ENCODE measurements at regions not wholly inside any gene's neighbourhood (a gene's known extent, or its start where the extent isn't known, plus 50 kb on each side); places are given as distances from the start of the nearest gene placed in this dataset.

- DNase-seq = no peak
- ATAC-seq = no peak
- Mint-ChIP-seq H3K9me3 (no peaks in the 10 kb centered on the region), H3K27me3 (no peaks in the 10 kb centered on the region), H3K4me3 (no peak overlapping the region), H3K4me1 (no peaks in the 10 kb centered on the region), H3K27ac (no peak overlapping the region)
These were observed 290.4 kb upstream of the HSF2 start for GRCh38 chr6:122109075-122109474.

GRCh38 chr6:122114717-122115116, 284.7 kb upstream of the HSF2 start:
- Mint-ChIP-seq H3K27me3 (no peaks in the 10 kb centered on the region), H3K27ac (no peak overlapping the region), H3K4me1 (no peaks in the 10 kb centered on the region), H3K9me3 (no peaks in the 10 kb centered on the region), H3K4me3 (no peak overlapping the region)
- DNase-seq (no peak), ATAC-seq (no peak)

DNA sequence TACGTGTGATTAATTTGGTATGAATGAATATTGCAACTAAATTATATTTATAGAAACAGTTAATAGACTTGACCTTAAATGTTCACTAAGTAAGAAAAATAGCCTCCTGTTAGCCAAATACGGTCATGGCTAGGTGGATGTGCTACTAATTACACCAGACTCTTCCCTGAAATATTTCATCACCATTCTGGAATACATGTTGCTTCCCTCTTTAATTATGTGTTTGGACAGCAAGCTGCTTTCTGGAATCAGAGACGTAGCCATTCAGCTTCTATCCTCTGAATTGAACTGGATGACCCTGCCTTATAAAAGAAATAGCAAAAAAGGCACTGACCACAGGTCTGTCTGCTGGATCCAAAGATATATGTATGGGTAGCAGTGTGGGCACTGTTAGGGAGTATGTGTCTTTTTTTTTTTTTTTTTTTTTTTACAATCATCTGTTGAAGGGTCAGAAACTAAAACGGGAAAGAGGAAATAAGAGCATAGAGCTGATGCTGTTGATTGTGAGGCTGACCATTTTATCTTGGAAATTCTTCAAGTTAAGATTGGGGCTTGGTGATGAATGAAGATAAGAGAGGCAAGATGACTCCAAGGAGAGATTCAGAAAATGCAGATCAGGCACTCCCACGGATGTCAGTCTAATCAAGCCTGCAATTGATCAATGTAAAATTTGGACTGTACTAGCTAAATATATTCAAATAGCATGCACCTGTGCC, 283.2 kb upstream of the HSF2 start:
- no peak for ATAC-seq
- H3K4me3 Mint-ChIP-seq = no peak overlapping the region
- no peaks in the 10 kb centered on the region for H3K9me3 Mint-ChIP-seq
- no peak for DNase-seq
- H3K27me3 Mint-ChIP-seq = no peaks in the 10 kb centered on the region
- no peak overlapping the region for H3K27ac Mint-ChIP-seq
- no peaks in the 10 kb centered on the region for H3K4me1 Mint-ChIP-seq

DNA sequence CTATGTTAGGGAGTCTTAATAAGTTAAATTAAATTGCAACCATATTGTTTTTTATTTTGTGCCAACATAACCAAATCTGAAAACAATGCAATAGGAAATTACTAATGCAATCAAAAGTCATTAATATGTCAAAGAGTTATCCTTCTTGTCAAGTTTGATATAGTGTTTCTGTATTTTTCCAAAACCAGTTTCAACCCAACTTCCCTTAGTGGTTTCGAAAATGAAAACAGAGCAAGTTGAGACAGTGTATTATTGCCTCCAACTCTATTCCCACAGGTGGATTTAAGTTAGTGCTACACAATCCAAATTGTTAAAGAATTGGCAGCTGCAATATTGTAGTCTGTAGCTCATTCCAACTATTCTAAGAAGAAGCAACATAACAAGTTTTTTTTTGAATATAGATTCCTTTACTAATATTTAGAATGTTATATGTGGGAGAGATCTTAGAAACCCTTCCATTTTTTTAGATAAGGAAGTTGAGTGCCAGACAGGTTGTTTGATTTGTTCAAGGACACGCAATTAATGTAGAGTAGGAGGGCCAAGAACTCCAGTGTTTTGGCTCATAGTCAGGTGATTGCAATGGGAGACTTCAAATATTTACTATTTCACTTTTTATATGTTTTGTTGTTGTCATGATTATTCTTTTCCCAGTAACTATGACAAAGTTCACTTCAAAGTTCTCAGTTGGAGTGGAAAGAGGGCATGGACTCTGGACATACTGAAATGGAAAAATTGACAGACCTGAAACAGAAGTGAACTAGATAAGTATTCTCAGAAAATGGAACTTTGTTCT, 282.4 kb upstream of the HSF2 start:
- H3K4me3 Mint-ChIP-seq = no peak overlapping the region
- ATAC-seq (no peak), DNase-seq (no peak)
- no peaks in the 10 kb centered on the region for H3K4me1 Mint-ChIP-seq
- no peaks in the 10 kb centered on the region for H3K27me3 Mint-ChIP-seq
- H3K9me3 Mint-ChIP-seq = no peaks in the 10 kb centered on the region
- no peak overlapping the region for H3K27ac Mint-ChIP-seq

GRCh38 chr6:122118945-122119506, 280.4 kb upstream of the HSF2 start:
- no peaks in the 10 kb centered on the region for H3K27me3 Mint-ChIP-seq
- H3K4me3 Mint-ChIP-seq = no peak overlapping the region
- no peak for ATAC-seq
- no peaks in the 10 kb centered on the region for H3K9me3 Mint-ChIP-seq
- H3K27ac Mint-ChIP-seq = no peak overlapping the region
- no peaks in the 10 kb centered on the region for H3K4me1 Mint-ChIP-seq
- DNase-seq = no peak

- Mint-ChIP-seq H3K4me3 (no peak overlapping the region), H3K9me3 (no peaks in the 10 kb centered on the region), H3K27me3 (no peaks in the 10 kb centered on the region), H3K4me1 (no peaks in the 10 kb centered on the region), H3K27ac (no peak overlapping the region)
- DNase-seq = no peak
- ATAC-seq = no peak
These were observed 277.2 kb upstream of the HSF2 start for GRCh38 chr6:122122202-122122601.

DNA sequence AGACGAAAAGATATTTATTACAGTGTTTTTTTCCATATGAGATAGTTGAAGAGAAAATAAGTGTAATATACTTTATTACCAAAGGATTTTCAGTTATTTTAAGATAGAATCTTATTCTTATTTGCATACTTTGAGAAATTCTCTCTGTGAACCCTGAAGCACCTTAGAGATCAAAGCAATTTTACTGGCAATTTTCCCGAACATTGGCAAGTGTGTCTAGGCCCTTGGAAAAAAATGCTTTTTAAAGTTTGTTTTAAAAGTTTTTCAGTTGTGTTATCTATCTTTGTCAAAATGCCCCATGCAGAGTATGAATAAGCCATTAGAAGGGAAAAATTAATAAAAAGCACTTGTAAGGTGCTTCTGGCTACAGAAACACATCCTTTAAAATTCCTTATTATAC, 276.8 kb upstream of the HSF2 start:
- Mint-ChIP-seq H3K9me3 (no peaks in the 10 kb centered on the region), H3K4me1 (no peaks in the 10 kb centered on the region), H3K27ac (no peak overlapping the region), H3K27me3 (no peaks in the 10 kb centered on the region), H3K4me3 (no peak overlapping the region)
- no peak for DNase-seq
- no peak for ATAC-seq

- no peak for DNase-seq
- no peak for ATAC-seq
- Mint-ChIP-seq H3K27me3 (no peaks in the 10 kb centered on the region), H3K4me3 (no peak overlapping the region), H3K9me3 (no peaks in the 10 kb centered on the region), H3K27ac (no peak overlapping the region), H3K4me1 (no peaks in the 10 kb centered on the region)
These were observed 274.5 kb upstream of the HSF2 start for GRCh38 chr6:122124908-122125307.

DNA sequence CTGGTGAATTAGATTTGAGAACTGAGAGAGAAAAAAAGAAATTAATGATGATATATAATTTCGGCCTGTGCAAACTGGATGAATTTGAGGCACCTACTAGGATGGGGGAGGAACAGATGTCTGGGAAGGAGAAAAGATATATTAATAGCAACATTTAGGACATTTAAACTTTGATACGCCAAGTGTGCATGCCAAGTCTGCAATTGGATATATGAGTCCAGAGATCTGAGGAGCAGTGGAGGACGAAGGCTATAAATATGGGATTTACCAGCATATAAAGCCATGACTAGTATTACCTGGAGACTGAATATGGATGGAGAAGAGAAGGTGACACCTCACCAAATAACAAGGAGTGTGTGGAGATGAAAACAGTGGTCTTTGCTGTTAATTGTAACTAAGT, 272.6 kb upstream of the HSF2 start:
- Mint-ChIP-seq H3K4me3 (no peak overlapping the region), H3K27me3 (no peaks in the 10 kb centered on the region)
- no peak for ATAC-seq

GRCh38 chr6:122128445-122128844, 271.0 kb upstream of the HSF2 start:
- no peak overlapping the region for H3K27ac Mint-ChIP-seq
- no peaks in the 10 kb centered on the region for H3K4me1 Mint-ChIP-seq
- H3K27me3 Mint-ChIP-seq = no peaks in the 10 kb centered on the region
- DNase-seq = no peak
- H3K9me3 Mint-ChIP-seq = no peaks in the 10 kb centered on the region
- no peak overlapping the region for H3K4me3 Mint-ChIP-seq
- no peak for ATAC-seq

More for the DNA sequence above, 272.6 kb upstream of the HSF2 start:
- H3K4me1 Mint-ChIP-seq = no peaks in the 10 kb centered on the region
- no peaks in the 10 kb centered on the region for H3K9me3 Mint-ChIP-seq
- no peak overlapping the region for H3K27ac Mint-ChIP-seq
- no peak for DNase-seq

DNA sequence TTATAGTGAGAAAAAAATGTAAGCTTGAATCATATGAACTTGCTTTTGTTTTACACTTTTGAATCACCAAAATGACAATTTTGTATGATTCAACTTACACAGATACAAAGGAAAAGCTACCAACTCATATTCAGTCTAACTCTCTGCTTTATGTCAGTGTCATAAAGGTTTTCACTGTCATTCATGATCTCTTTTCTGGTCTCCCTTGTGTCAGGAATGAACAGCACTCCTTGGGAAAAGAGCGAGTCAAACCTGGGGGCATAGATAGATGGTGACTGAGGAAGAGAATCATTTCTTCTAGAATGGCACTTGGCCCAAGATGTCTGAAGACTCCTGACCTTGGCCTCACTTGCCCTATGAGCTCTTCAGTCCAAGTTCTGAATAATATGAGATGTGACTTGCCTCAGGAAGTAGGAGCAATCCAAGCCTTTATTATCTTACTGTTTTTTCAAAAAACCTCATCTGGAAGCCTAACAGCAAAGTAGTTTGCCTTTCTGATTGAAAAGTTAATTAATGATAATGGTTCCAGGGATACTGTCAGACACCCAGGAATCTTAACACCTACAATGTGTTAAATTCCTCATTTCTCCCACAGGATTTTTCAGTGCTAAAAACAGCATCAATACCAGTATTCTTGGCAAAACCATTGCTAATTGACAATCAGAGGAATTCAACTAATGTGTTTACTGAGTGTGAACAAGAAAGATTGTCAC, 270.0 kb upstream of the HSF2 start:
- Mint-ChIP-seq H3K27me3 (no peaks in the 10 kb centered on the region), H3K4me3 (no peak overlapping the region), H3K9me3 (no peaks in the 10 kb centered on the region), H3K4me1 (no peaks in the 10 kb centered on the region), H3K27ac (no peak overlapping the region)
- no peak for DNase-seq
- ATAC-seq = no peak

DNA sequence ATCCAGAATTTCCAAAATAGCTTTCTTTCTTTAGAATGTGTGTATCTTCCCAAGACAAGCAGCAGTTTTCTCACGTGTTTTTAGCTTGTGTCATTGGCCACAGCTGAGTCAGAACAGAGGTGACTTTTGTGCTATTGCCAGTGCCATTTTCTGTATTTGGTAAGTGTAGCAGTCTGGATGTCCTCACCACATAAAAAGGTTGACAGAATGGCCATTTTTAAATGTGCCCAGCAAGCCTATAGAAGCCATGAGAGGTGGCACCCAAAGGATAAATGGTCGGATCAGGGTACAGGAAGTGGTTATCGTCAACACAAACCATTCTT, 269.5 kb upstream of the HSF2 start:
- H3K27me3 Mint-ChIP-seq = no peaks in the 10 kb centered on the region
- H3K4me1 Mint-ChIP-seq = no peaks in the 10 kb centered on the region
- no peaks in the 10 kb centered on the region for H3K9me3 Mint-ChIP-seq
- no peak for ATAC-seq
- DNase-seq = no peak
- no peak overlapping the region for H3K27ac Mint-ChIP-seq
- H3K4me3 Mint-ChIP-seq = no peak overlapping the region

DNA sequence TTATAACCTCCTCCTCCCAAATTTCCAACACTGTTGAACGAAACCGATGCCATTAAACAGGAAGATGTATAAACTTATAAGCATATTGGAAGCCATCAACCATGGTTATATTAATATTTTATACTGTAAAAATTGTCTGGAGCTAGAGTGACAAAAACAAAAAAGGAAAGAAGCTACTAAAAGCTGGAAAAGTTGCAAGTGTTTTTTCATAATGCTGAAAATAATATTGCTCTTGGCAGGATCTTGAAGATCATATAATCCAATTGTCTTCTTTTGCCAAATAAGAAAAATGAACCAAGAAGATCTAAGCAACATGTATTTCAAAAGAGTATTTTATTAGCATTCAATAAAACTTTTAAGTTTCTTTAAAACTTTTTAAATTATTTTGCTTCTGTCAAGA, 268.9 kb upstream of the HSF2 start:
- no peaks in the 10 kb centered on the region for H3K9me3 Mint-ChIP-seq
- H3K27me3 Mint-ChIP-seq = no peaks in the 10 kb centered on the region
- H3K4me3 Mint-ChIP-seq = no peak overlapping the region
- no peaks in the 10 kb centered on the region for H3K4me1 Mint-ChIP-seq
- no peak overlapping the region for H3K27ac Mint-ChIP-seq
- ATAC-seq = no peak
- DNase-seq = no peak

- H3K27ac Mint-ChIP-seq = no peak overlapping the region
- no peaks in the 10 kb centered on the region for H3K27me3 Mint-ChIP-seq
- H3K4me3 Mint-ChIP-seq = no peak overlapping the region
- H3K4me1 Mint-ChIP-seq = no peaks in the 10 kb centered on the region
- no peak for ATAC-seq
- H3K9me3 Mint-ChIP-seq = no peaks in the 10 kb centered on the region
- no peak for DNase-seq
These were observed 263.1 kb upstream of the HSF2 start for GRCh38 chr6:122136386-122136785.

DNA sequence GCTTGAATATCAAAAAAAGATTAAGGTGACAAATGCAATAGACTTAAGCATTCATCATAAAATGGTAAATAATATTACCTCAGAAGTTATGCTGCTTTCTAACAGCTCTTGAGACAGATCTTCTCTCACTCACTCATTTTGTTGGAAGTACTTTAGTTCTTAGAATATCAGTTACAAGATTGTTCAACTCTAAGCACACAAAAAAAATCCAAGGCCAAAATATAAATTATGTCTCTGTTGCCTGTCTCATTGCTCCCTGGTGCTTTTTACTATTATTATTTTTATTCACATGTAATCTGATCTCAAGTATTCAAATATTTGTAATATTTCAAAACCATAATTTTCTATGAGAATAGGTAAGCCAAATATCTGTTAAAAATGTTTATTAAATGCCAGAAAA, 259.4 kb upstream of the HSF2 start:
- Mint-ChIP-seq H3K4me1 (no peaks in the 10 kb centered on the region), H3K27ac (no peak overlapping the region), H3K27me3 (no peaks in the 10 kb centered on the region), H3K9me3 (no peaks in the 10 kb centered on the region), H3K4me3 (no peak overlapping the region)
- no peak for DNase-seq
- ATAC-seq = no peak

DNA sequence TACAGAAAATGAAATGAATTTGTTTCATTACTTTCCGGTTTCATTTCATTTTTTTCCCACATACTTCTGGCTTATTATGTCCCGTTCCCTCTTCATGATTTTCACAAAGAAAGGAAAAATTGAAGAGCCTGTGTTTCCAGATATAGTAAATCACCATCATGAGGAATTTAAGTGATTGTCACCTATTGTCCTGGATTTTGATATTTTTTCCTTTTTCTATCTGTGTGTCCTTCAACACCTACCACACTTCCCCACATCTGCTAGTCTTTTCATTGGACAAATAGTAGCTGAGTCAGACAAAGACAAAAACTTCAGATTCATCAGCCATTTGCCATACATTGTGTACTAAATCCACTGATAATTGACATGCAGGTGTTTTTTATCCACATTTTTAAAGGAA, 258.2 kb upstream of the HSF2 start:
- Mint-ChIP-seq H3K4me3 (no peak overlapping the region), H3K27me3 (no peaks in the 10 kb centered on the region), H3K9me3 (no peaks in the 10 kb centered on the region), H3K4me1 (no peaks in the 10 kb centered on the region), H3K27ac (no peak overlapping the region)
- ATAC-seq (no peak), DNase-seq (no peak)
